HCT116 (cell line): ENCODE measurements at regions not wholly inside any gene's neighbourhood (a gene's known extent, or its start where the extent isn't known, plus 50 kb on each side); places are given as distances from the start of the nearest gene placed in this dataset.

Experiments used
- ATAC-seq: fragments of 200-7000 bp; cut with Tn5 transposase; 2 replicates; pipeline ENCODE4 v1.9.1; 2020; ENCODE audit warnings: mild to moderate bottlenecking, moderate library complexity
- BruUV-seq: library from RNA; stranded (reverse); fragments of 400-500 nt; replicated peaks from 2 replicates; lab custom pipeline; 2021; lab: Mats Ljungman, UMichigan
- CTCF ChIA-PET: fragments of 300-600 bp; sonication (Branson Sonifier 250); formaldehyde crosslinking; loops from one replicate; lab custom pipeline; 2021; ENCODE audit warnings: antibody characterized with exemption; lab: Charles Lee
- POLR2A ChIA-PET: fragments of 300-600, 350-600 bp; sonication (Branson Sonifier 250); formaldehyde crosslinking; loops from one replicate; lab custom pipeline; 2021; ENCODE audit warnings: antibody characterized with exemption; lab: Charles Lee
- RAD21 ChIA-PET, 2 experiments: fragments of 300-600 bp; sonication (Branson Sonifier 250); formaldehyde crosslinking; loops; one replicate each; lab custom pipeline; 2023; ENCODE audit warnings: low total read pairs in 2 of 2; ENCODE audit not compliant: uncharacterized antibody in 2 of 2, unreplicated experiment in 2 of 2, low non-redundant PET in 1 of 2; lab: Charles Lee
- DNase-seq: peaks from one replicate; pipeline ENCODE4 v3.0.0-alpha.2; 2010; ENCODE audit warnings: low read depth, low spot score
- H2AFZ ChIP-seq: fragments of 200-600 bp; shearing (Covaris generic), sonication (generic); 2 replicates; pipeline ENCODE4 v1.6.1; 2017; ENCODE audit warnings: low read depth, mixed run types, mixed read lengths, antibody characterized with exemption, low read length; ENCODE audit not compliant: poor library complexity, severe bottlenecking
- H3K27ac ChIP-seq: 2 replicates; pipeline ENCODE4 v1.5.1; 2012; ENCODE audit warnings: low read depth, low read length
- H3K27me3 ChIP-seq: fragments of 200-600 bp; sonication (generic); 2 replicates; pipeline ENCODE4 v1.6.1; 2016; ENCODE audit warnings: mixed run types, low read length, mixed read lengths; ENCODE audit not compliant: insufficient read depth
- H3K36me3 ChIP-seq, 2 experiments: fragments of 200-500 bp in 1 of 2; fragments of 200-600 bp in 1 of 2; sonication (Bioruptor generic) in 1 of 2; sonication (generic) in 1 of 2; 2 replicates each; pipeline versions ENCODE4 v1.5.1 to v1.6.1; 2014 to 2016; ENCODE audit warnings: low read length in 2 of 2, inconsistent platforms in 1 of 2, mixed read lengths in 1 of 2, mixed run types in 1 of 2; ENCODE audit not compliant: insufficient read depth in 2 of 2, control insufficient read depth in 1 of 2
- H3K4me1 ChIP-seq, 2 experiments: fragments of 200-600 bp in 1 of 2; sonication (generic) in 1 of 2; 2 replicates each; pipeline versions ENCODE4 v1.5.1 to v1.6.1; 2012 to 2017; ENCODE audit warnings: low read length in 2 of 2, inconsistent platforms in 1 of 2, mild to moderate bottlenecking in 1 of 2, mixed read lengths in 1 of 2, mixed run types in 1 of 2, moderate library complexity in 1 of 2; ENCODE audit not compliant: insufficient read depth in 2 of 2, control insufficient read depth in 1 of 2
- H3K4me2 ChIP-seq: fragments of 200-600 bp; sonication (generic); 2 replicates; pipeline ENCODE4 v1.6.1; 2017; ENCODE audit warnings: mixed run types, low read length, mixed read lengths
- H3K4me3 ChIP-seq, 2 experiments: fragments of 200-600 bp in 1 of 2; sonication (generic) in 1 of 2; replicated peaks in 1 of 2; 2 replicates each; pipeline ENCODE4 v1.5.1; 2011 to 2016; ENCODE audit warnings: low read length in 2 of 2, control low read depth in 1 of 2, low read depth in 1 of 2, mild to moderate bottlenecking in 1 of 2, mixed read lengths in 1 of 2, mixed run types in 1 of 2
- H3K79me2 ChIP-seq: fragments of 200-600 bp; sonication (generic); 2 replicates; pipeline ENCODE4 v1.6.1; 2017; ENCODE audit warnings: mild to moderate bottlenecking, mixed run types, low read length, moderate library complexity, mixed read lengths; ENCODE audit not compliant: insufficient read depth
- H3K9ac ChIP-seq: fragments of 200-600 bp; sonication (generic); 2 replicates; pipeline ENCODE4 v1.6.1; 2016; ENCODE audit warnings: low read length, mixed read lengths
- H3K9me2 ChIP-seq: fragments of 200-600 bp; sonication (generic), shearing (Covaris generic); 2 replicates; pipeline ENCODE4 v1.6.1; 2017; ENCODE audit warnings: mixed run types, mild to moderate bottlenecking, moderate library complexity; ENCODE audit not compliant: insufficient read depth
- H3K9me3 ChIP-seq, 2 experiments: fragments of 200-500 bp in 1 of 2; fragments of 200-600 bp in 1 of 2; sonication (Bioruptor generic) in 1 of 2; sonication (generic) in 1 of 2; 2 replicates each; pipeline ENCODE4 v1.6.1; 2014 to 2017; ENCODE audit warnings: low read length in 2 of 2, mixed read lengths in 2 of 2, inconsistent platforms in 1 of 2, low read depth in 1 of 2, mild to moderate bottlenecking in 1 of 2, mixed run types in 1 of 2, moderate library complexity in 1 of 2; ENCODE audit not compliant: control insufficient read depth in 1 of 2, insufficient read depth in 1 of 2
- H4K20me1 ChIP-seq: fragments of 200-600 bp; sonication (generic), shearing (Covaris generic); 2 replicates; pipeline ENCODE4 v1.6.1; 2017; ENCODE audit warnings: mixed run types, mild to moderate bottlenecking, moderate library complexity; ENCODE audit not compliant: insufficient read depth
- CBX3 ChIP-seq: IDR thresholded peaks from 2 replicates; pipeline ENCODE4 v1.6.1; 2012; ENCODE audit warnings: low read depth
- EGR1 ChIP-seq: IDR thresholded peaks from 2 replicates; pipeline ENCODE4 v1.6.1; 2012; ENCODE audit warnings: low read depth
- ELF1 ChIP-seq: IDR thresholded peaks from 2 replicates; pipeline ENCODE4 v1.6.1; 2012; ENCODE audit warnings: low read depth, borderline replicate concordance
- EZH2 ChIP-seq: fragments of 200-600 bp; sonication (generic); IDR thresholded peaks from 2 replicates; pipeline ENCODE4 v1.6.1; 2017; ENCODE audit warnings: antibody characterized with exemption, mixed run types
- FOSL1 ChIP-seq: IDR thresholded peaks from 2 replicates; pipeline ENCODE4 v1.6.1; 2012; ENCODE audit warnings: low read depth
- POLR2A ChIP-seq: IDR thresholded peaks from 2 replicates; pipeline ENCODE4 v1.7.0; 2011; ENCODE audit warnings: borderline replicate concordance; ENCODE audit not compliant: insufficient read depth, insufficient read length; ENCODE audit errors: extremely low read depth
- SIN3A ChIP-seq: IDR thresholded peaks from 2 replicates; pipeline ENCODE4 v1.6.1; 2012; ENCODE audit warnings: low read depth
- SP1 ChIP-seq: IDR thresholded peaks from 2 replicates; pipeline ENCODE4 v1.6.1; 2012; ENCODE audit warnings: low read depth
- SRF ChIP-seq: IDR thresholded peaks from 2 replicates; pipeline ENCODE4 v1.6.1; 2012; ENCODE audit warnings: low read depth
- TCF7L2 ChIP-seq: IDR thresholded peaks from 2 replicates; pipeline ENCODE4 v1.7.0; 2011; ENCODE audit warnings: borderline replicate concordance, inconsistent platforms; ENCODE audit not compliant: insufficient read depth, insufficient read length; ENCODE audit errors: extremely low read depth
- YY1 ChIP-seq: IDR thresholded peaks from 2 replicates; pipeline ENCODE4 v1.6.1; 2011; ENCODE audit warnings: low read length, low read depth, moderate library complexity, mild to moderate bottlenecking; ENCODE audit not compliant: insufficient replicate concordance; ENCODE audit errors: extremely low read depth
- ZFX ChIP-seq: fragments of 450-650 bp; IDR thresholded peaks from 2 replicates; pipeline ENCODE4 v1.6.1; 2017
- ZNF274 ChIP-seq: fragments of 200-500 bp; sonication (Bioruptor generic); IDR thresholded peaks from 2 replicates; pipeline ENCODE4 v1.6.1; 2014; ENCODE audit warnings: mild to moderate bottlenecking, low read depth, low read length, inconsistent platforms
- intact Hi-C: fragments of 100-400 bp; cut with micrococcal nuclease; formaldehyde crosslinking; loops from 2 replicates; pipeline ENCODE4 v1.10.0; 2022
- TF ChIP-seq, protein P1 (sequence below): IDR thresholded peaks from 2 replicates; pipeline ENCODE4 v1.6.1; 2012
- TF ChIP-seq, protein P2 (sequence below), 3 experiments: fragments of 200-600 bp in 1 of 3; sonication (generic) in 1 of 3; IDR thresholded peaks in 2 of 3; conservative IDR thresholded peaks in 1 of 3; 2 replicates each; pipeline ENCODE4 v1.5.1; 2012 to 2017; ENCODE audit warnings: low read depth in 2 of 3, low read length in 2 of 3, antibody characterized with exemption in 1 of 3, borderline replicate concordance in 1 of 3, control low read depth in 1 of 3, mild to moderate bottlenecking in 1 of 3, mixed read lengths in 1 of 3, mixed run types in 1 of 3, moderate library complexity in 1 of 3; ENCODE audit not compliant: insufficient read depth in 1 of 3

DNA sequence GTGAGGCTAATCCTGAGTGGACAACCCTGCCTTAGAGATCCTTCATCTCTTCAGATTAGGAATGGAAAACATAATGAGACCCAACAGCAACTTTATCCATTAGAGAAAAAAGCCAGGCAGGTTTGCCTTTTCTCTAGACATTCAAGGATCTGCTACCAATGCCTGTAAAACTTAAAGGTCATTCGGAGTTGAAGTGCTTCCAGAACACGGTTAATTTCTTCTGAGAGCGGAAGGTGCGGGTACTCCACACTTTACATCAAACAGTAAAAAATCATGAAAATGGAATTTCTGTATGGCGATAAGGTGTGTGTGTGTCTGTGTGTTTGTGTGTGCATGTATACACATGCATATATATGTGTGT, 65.2 kb upstream of the PRKACB start:
- ChIA-PET CTCF (no interaction called here), RAD21 (no interaction called here), POLR2A (no interaction called here)
- no peaks in the 10 kb centered on the region for H3K9me3 ChIP-seq
- no peaks in the 10 kb centered on the region for H4K20me1 ChIP-seq
- H3K4me3 ChIP-seq = peak overlapping the region; percentile 73 to 82
- no peak for DNase-seq
- H3K79me2 ChIP-seq = peaks cover 64% of the 10 kb centered on the region
- no peak for TF ChIP-seq EGR1
- no peak for TF ChIP-seq ZNF274
- no peak for TF ChIP-seq POLR2A
- TF ChIP-seq, protein P1, sequence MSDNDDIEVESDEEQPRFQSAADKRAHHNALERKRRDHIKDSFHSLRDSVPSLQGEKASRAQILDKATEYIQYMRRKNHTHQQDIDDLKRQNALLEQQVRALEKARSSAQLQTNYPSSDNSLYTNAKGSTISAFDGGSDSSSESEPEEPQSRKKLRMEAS = no peak
- no peak for TF ChIP-seq SRF
- TF ChIP-seq EZH2 = no peak
- TF ChIP-seq YY1 = no peak
- no peak for TF ChIP-seq ZFX
- no peak for TF ChIP-seq FOSL1
- no TSS peak for BruUV-seq
- no peak for ATAC-seq
- no peaks in the 10 kb centered on the region for H3K9me2 ChIP-seq
- no peaks in the 10 kb centered on the region for H3K36me3 ChIP-seq
- peak overlapping the region; percentile 89 for H3K4me2 ChIP-seq
- no peaks in the 10 kb centered on the region for H3K27me3 ChIP-seq
- peak overlapping the region; percentile 13 for H2AFZ ChIP-seq
- intact Hi-C loops = no loop called here
- peak overlapping the region; percentile 72 for H3K27ac ChIP-seq
- peak overlapping the region; percentile 89 for H3K9ac ChIP-seq
- peaks cover 0 to 16% of the 10 kb centered on the region in 2 experiments; a peak in 2 of 4 replicates for H3K4me1 ChIP-seq

DNA sequence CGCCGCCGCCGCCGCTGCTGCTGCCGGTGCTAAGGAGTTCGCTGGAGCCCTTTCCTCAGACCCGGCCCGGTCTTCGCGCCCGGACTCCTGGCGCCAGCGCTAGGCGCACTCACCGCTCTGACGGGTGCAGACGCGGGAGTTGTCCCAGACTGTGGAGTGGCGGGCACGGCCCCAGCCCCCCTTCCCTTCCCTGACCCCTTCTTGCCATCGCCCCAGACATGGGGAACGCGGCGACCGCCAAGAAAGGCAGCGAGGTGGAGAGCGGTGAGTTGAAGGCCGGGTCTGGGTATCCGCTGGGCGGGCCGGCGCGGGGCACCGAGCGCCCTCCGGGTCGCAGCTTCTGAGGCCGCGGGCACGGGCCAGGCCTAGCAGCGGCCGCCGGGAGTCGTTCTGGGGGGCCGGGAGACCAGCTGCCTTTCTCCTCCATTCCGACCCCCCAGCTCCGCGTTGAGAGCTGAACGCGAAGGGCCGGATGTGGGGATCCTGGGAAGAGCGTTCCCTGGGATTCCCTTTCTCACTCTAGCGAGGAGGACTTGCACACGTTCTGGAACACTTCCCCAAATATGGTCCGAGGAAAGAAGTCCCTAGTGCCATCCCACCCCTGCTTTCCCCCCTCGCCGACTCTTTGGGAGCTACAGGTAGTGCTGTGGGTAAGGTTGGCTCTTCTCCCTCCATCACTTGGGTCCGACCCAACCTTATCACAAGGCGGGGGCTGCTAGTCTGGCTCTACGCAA, 65.8 kb upstream of the PRKACB start:
- Histone ChIP-seq H3K4me1 (peaks cover 0 to 16% of the 10 kb centered on the region in 2 experiments; a peak in 2 of 4 replicates), H3K79me2 (peaks cover 62% of the 10 kb centered on the region), H2AFZ (peak overlapping the region; percentile 13), H3K36me3 (no peaks in the 10 kb centered on the region), H3K9ac (peak overlapping the region; percentile 89), H3K4me3 (peak overlapping the region; percentile 73 to 82), H3K9me3 (no peaks in the 10 kb centered on the region), H4K20me1 (no peaks in the 10 kb centered on the region), H3K4me2 (peak overlapping the region; percentile 89), H3K27me3 (no peaks in the 10 kb centered on the region), H3K27ac (peak overlapping the region; percentile 72), H3K9me2 (no peaks in the 10 kb centered on the region)
- intact Hi-C loops = no loop called here
- CTCF ChIA-PET = no interaction called here
- RAD21 ChIA-PET = no interaction called here
- BruUV-seq = no TSS peak
- DNase-seq (no peak), ATAC-seq (peak; percentile 64)
- POLR2A ChIA-PET = no interaction called here
- TF ChIP-seq ZNF274 (no peak), ELF1 (no peak), SIN3A (no peak), SP1 (no peak), CBX3 (no peak), TCF7L2 (no peak), EGR1 (no peak), SRF (peak; percentile 78), EZH2 (no peak)
- TF ChIP-seq, protein P2, sequence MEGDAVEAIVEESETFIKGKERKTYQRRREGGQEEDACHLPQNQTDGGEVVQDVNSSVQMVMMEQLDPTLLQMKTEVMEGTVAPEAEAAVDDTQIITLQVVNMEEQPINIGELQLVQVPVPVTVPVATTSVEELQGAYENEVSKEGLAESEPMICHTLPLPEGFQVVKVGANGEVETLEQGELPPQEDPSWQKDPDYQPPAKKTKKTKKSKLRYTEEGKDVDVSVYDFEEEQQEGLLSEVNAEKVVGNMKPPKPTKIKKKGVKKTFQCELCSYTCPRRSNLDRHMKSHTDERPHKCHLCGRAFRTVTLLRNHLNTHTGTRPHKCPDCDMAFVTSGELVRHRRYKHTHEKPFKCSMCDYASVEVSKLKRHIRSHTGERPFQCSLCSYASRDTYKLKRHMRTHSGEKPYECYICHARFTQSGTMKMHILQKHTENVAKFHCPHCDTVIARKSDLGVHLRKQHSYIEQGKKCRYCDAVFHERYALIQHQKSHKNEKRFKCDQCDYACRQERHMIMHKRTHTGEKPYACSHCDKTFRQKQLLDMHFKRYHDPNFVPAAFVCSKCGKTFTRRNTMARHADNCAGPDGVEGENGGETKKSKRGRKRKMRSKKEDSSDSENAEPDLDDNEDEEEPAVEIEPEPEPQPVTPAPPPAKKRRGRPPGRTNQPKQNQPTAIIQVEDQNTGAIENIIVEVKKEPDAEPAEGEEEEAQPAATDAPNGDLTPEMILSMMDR (IDR thresholded peaks at IDR 0.05 in 2 of 3, conservative IDR thresholded peaks at IDR 0.05 in 1 of 3; ENCODE audit: borderline replicate concordance in 1 of 3, insufficient read depth in 1 of 3, low read depth in 2 of 3, low read length in 2 of 3) = no peak
- TF ChIP-seq, protein P1 = no peak
